A549 (cell line): ENCODE measurements at regions not wholly inside any gene's neighbourhood (a gene's known extent, or its start where the extent isn't known, plus 50 kb on each side); places are given as distances from the start of the nearest gene placed in this dataset.

ENCODE experiments used
- CBX2 ChIP-seq: fragments of 200-600 bp; sonication (generic); IDR thresholded peaks from 2 replicates; pipeline ENCODE4 v1.6.1; 2016; ENCODE audit warnings: low read depth, mild to moderate bottlenecking, borderline replicate concordance
- CHD2 ChIP-seq: fragments of 150-350 bp; IDR thresholded peaks from 2 replicates; pipeline ENCODE4 v1.6.1; 2014; ENCODE audit warnings: low read length; ENCODE audit not compliant: partially characterized antibody
- EP300 ChIP-seq, 2 experiments: fragments of >200 bp; sonication (Bioruptor Twin); formaldehyde crosslinking; IDR thresholded peaks; 2 replicates in 1 of 2; 3 replicates in 1 of 2; pipeline ENCODE4 v1.6.1; 2016 to 2017
- JUN ChIP-seq, 2 experiments: fragments of >200 bp; sonication (Bioruptor Twin); formaldehyde crosslinking; IDR thresholded peaks; 2 replicates in 1 of 2; 3 replicates in 1 of 2; pipeline ENCODE4 v1.6.1; 2016 to 2017
- MAFK ChIP-seq: fragments of 450-650 bp; IDR thresholded peaks from 2 replicates; pipeline ENCODE4 v1.6.1; 2014; ENCODE audit not compliant: partially characterized antibody
- MYC ChIP-seq: IDR thresholded peaks from 2 replicates; pipeline ENCODE4 v1.6.1; 2012; ENCODE audit warnings: mild to moderate bottlenecking, inconsistent platforms, low read length, improper control_type of control experiment, borderline replicate concordance
- NFE2L2 ChIP-seq: fragments of 150-350 bp; conservative IDR thresholded peaks from 2 replicates; pipeline ENCODE4 v1.6.1; 2014; ENCODE audit warnings: low read length
- POLR2A ChIP-seq: IDR thresholded peaks from 2 replicates; pipeline ENCODE4 v1.6.1; 2012; ENCODE audit warnings: mild to moderate bottlenecking, low read length
- RAD21 ChIP-seq, 2 experiments: fragments of >200 bp in 1 of 2; sonication (Bioruptor Twin) in 1 of 2; formaldehyde crosslinking in 1 of 2; IDR thresholded peaks in 1 of 2; conservative IDR thresholded peaks in 1 of 2; 2 replicates in 1 of 2; 3 replicates in 1 of 2; pipeline ENCODE4 v1.6.1; 2012 to 2018; ENCODE audit warnings: inconsistent platforms in 1 of 2
- TF ChIP-seq, protein P1 (sequence below): fragments of >200 bp; sonication (Bioruptor Twin); formaldehyde crosslinking; IDR thresholded peaks from 3 replicates; pipeline ENCODE4 v1.5.1; 2016

- TF ChIP-seq EP300 (IDR thresholded peaks at IDR 0.05) (no peak), POLR2A (no peak), CHD2 (no peak), MYC (no peak), MAFK (no peak), RAD21 (conservative IDR thresholded peaks at IDR 0.05 in 1 of 2, IDR thresholded peaks at IDR 0.05 in 1 of 2) (no peak), CBX2 (no peak), JUN (IDR thresholded peaks at IDR 0.05) (no peak), NFE2L2 (no peak)
- TF ChIP-seq, protein P1, sequence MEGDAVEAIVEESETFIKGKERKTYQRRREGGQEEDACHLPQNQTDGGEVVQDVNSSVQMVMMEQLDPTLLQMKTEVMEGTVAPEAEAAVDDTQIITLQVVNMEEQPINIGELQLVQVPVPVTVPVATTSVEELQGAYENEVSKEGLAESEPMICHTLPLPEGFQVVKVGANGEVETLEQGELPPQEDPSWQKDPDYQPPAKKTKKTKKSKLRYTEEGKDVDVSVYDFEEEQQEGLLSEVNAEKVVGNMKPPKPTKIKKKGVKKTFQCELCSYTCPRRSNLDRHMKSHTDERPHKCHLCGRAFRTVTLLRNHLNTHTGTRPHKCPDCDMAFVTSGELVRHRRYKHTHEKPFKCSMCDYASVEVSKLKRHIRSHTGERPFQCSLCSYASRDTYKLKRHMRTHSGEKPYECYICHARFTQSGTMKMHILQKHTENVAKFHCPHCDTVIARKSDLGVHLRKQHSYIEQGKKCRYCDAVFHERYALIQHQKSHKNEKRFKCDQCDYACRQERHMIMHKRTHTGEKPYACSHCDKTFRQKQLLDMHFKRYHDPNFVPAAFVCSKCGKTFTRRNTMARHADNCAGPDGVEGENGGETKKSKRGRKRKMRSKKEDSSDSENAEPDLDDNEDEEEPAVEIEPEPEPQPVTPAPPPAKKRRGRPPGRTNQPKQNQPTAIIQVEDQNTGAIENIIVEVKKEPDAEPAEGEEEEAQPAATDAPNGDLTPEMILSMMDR: no peak
Observed at GRCh38 chr4:138901177-138901576, 114.4 kb upstream of the NOCT start.
